K562 (cell line): ENCODE measurements at regions not wholly inside any gene's neighbourhood (a gene's known extent, or its start where the extent isn't known, plus 50 kb on each side); places are given as distances from the start of the nearest gene placed in this dataset.

Experiments
- ATAC-seq: fragments of 200-7000 bp; cut with Tn5 transposase; 3 replicates; pipeline ENCODE4 v1.9.1; 2020; ENCODE audit warnings: moderate library complexity
- BruUV-seq: library from RNA; stranded (reverse); fragments of 400-500 nt; replicated peaks from 2 replicates; lab custom pipeline; 2021; lab: Mats Ljungman, UMichigan
- CTCF ChIA-PET: fragments of 300-600 bp; formaldehyde crosslinking; extraction: SDS; loops from one replicate; lab custom pipeline; 2021; ENCODE audit warnings: low intra/inter-chr PET ratio; lab: Yijun Ruan, JAX
- POLR2A ChIA-PET: fragments of 300-600, 350-650 bp; sonication (Branson Sonifier 250); formaldehyde crosslinking; extraction: SDS; loops from one replicate; lab custom pipeline; 2021; ENCODE audit warnings: antibody characterized with exemption, inconsistent platforms; lab: Yijun Ruan, JAX
- DNase-seq, 4 experiments: peaks; one replicate each; pipeline versions ENCODE4 v3.0.0 to v3.0.0-alpha.2; 2011 to 2018; ENCODE audit warnings: low spot score in 3 of 4, mixed read lengths in 3 of 4; ENCODE audit errors: extremely low read depth in 1 of 4
- FAIRE-seq: peaks from 2 replicates; lab custom pipeline; 2011; peaks lifted over from hg19 to GRCh38; lab: Jason Lieb, UNC
- H2AFZ ChIP-seq: 2 replicates; pipeline ENCODE4 v1.6.0; 2011; ENCODE audit warnings: low read depth, low read length, control low read depth, inconsistent platforms
- H3K27ac ChIP-seq: fragments of 200-600 bp; 3 replicates; pipeline ENCODE4 v1.8.0; 2011; ENCODE audit warnings: low read depth, mild to moderate bottlenecking, control low read depth, inconsistent platforms, low read length, moderate library complexity, mixed read lengths; ENCODE audit errors: extremely low read depth
- H3K27me3 ChIP-seq, 2 experiments: fragments of 300-600 bp in 1 of 2; 2 replicates in 1 of 2; 3 replicates in 1 of 2; pipeline versions ENCODE4 v1.6.0 to v1.8.0; 2011; ENCODE audit warnings: inconsistent platforms in 2 of 2, low read length in 2 of 2, mild to moderate bottlenecking in 1 of 2, mixed read lengths in 1 of 2, moderate library complexity in 1 of 2; ENCODE audit not compliant: control insufficient read depth in 2 of 2, insufficient read depth in 2 of 2
- H3K36me3 ChIP-seq: fragments of 300-600 bp; 3 replicates; pipeline ENCODE4 v1.8.0; 2011; ENCODE audit warnings: mild to moderate bottlenecking, low read length, inconsistent platforms; ENCODE audit not compliant: control insufficient read depth, insufficient read depth
- H3K4me1 ChIP-seq, 2 experiments: fragments of 200-600 bp in 1 of 2; replicated peaks in 1 of 2; 2 replicates in 1 of 2; 3 replicates in 1 of 2; pipeline versions ENCODE4 v1.5.1 to v1.8.0; 2011; ENCODE audit warnings: inconsistent platforms in 2 of 2, low read length in 2 of 2, mild to moderate bottlenecking in 1 of 2, mixed read lengths in 1 of 2, moderate library complexity in 1 of 2; ENCODE audit not compliant: control insufficient read depth in 2 of 2, insufficient read depth in 2 of 2
- H3K4me2 ChIP-seq: 2 replicates; pipeline ENCODE4 v1.6.1; 2011; ENCODE audit warnings: low read length, control low read depth, inconsistent platforms, mixed read lengths; ENCODE audit not compliant: insufficient read depth
- H3K4me3 ChIP-seq: fragments of 200-600 bp; sonication (generic), shearing (Covaris generic); 2 replicates; pipeline ENCODE4 v1.5.1; 2016; ENCODE audit warnings: control low read depth, inconsistent platforms
- H3K79me2 ChIP-seq: fragments of 200-600 bp; 3 replicates; pipeline ENCODE4 v1.8.0; 2011; ENCODE audit warnings: low read length, inconsistent platforms; ENCODE audit not compliant: control insufficient read depth, insufficient read depth
- H3K9ac ChIP-seq, 2 experiments: 2 replicates each; pipeline versions ENCODE4 v1.6.0 to v1.6.1; 2011; ENCODE audit warnings: low read depth in 2 of 2, low read length in 2 of 2, control low read depth in 1 of 2, inconsistent platforms in 1 of 2, mild to moderate bottlenecking in 1 of 2, mixed read lengths in 1 of 2; ENCODE audit not compliant: insufficient read depth in 1 of 2
- H3K9me1 ChIP-seq: one replicate; pipeline ENCODE4 v1.6.0; 2011; ENCODE audit warnings: inconsistent platforms, mild to moderate bottlenecking, low read length, moderate library complexity; ENCODE audit not compliant: control insufficient read depth, insufficient read depth
- H3K9me3 ChIP-seq: replicated peaks from 2 replicates; pipeline ENCODE4 v1.5.1; 2011; ENCODE audit warnings: low read depth, low read length, inconsistent platforms; ENCODE audit not compliant: control insufficient read depth, insufficient read depth
- H4K20me1 ChIP-seq: replicated peaks from 2 replicates; pipeline ENCODE4 v1.6.1; 2011; ENCODE audit warnings: low read length, inconsistent platforms, mixed read lengths; ENCODE audit not compliant: control insufficient read depth, insufficient read depth
- BRF1 ChIP-seq: IDR thresholded peaks from 3 replicates; pipeline ENCODE4 v1.6.1; 2011; ENCODE audit warnings: borderline replicate concordance, mild to moderate bottlenecking; ENCODE audit not compliant: insufficient read length; ENCODE audit errors: extremely low read depth
- CBX1 ChIP-seq: sonication (generic); IDR thresholded peaks from 2 replicates; pipeline ENCODE4 v1.6.1; 2016; ENCODE audit warnings: antibody characterized with exemption, low read depth, mild to moderate bottlenecking
- GATAD2B ChIP-seq: fragments of 450-650 bp; IDR thresholded peaks from 2 replicates; pipeline ENCODE4 v1.6.1; 2017; ENCODE audit warnings: mild to moderate bottlenecking, borderline replicate concordance
- NCOR1 ChIP-seq: fragments of 450-650 bp; IDR thresholded peaks from 2 replicates; pipeline ENCODE4 v1.6.1; 2016; ENCODE audit warnings: mild to moderate bottlenecking, moderate library complexity
- PRPF4 ChIP-seq: fragments of 200-400 bp; formaldehyde crosslinking; IDR thresholded peaks from one replicate; pipeline ENCODE4 v1.6.1; 2017; ENCODE audit warnings: low read length, low read depth, mild to moderate bottlenecking; ENCODE audit not compliant: insufficient read depth, poor library complexity, severe bottlenecking
- PTTG1 ChIP-seq: fragments of 450-650 bp; IDR thresholded peaks from 2 replicates; pipeline ENCODE4 v1.6.1; 2016; ENCODE audit warnings: low read depth, mild to moderate bottlenecking, missing genetic modification characterization, missing compliant biosample characterization
- SAFB2 ChIP-seq: fragments of 200-400 bp; formaldehyde crosslinking; IDR thresholded peaks from 2 replicates; pipeline ENCODE4 v1.6.1; 2018; ENCODE audit warnings: borderline replicate concordance, low read length, low read depth, moderate library complexity; ENCODE audit not compliant: severe bottlenecking
- SMAD2 ChIP-seq: fragments of 150-350 bp; IDR thresholded peaks from 2 replicates; pipeline ENCODE4 v1.6.1; 2014; ENCODE audit warnings: low read depth, mild to moderate bottlenecking, low read length
- ZNF217 ChIP-seq: sonication (generic); formaldehyde crosslinking; IDR thresholded peaks from 2 replicates; pipeline ENCODE4 v1.8.0; 2022; ENCODE audit warnings: mild to moderate bottlenecking, missing genetic modification reagents
- ZNF263 ChIP-seq: sonication (generic); formaldehyde crosslinking; IDR thresholded peaks from 2 replicates; pipeline ENCODE4 v1.8.0; 2022; ENCODE audit warnings: mild to moderate bottlenecking, missing genetic modification reagents, borderline replicate concordance
- in situ Hi-C: fragments of 300-500 bp; cut with MboI; formaldehyde crosslinking; loops from 4 replicates; pipeline ENCODE4 v1.15.0; 2018; ENCODE audit warnings: inconsistent platforms, mixed read lengths
- intact Hi-C: fragments of 100-400 bp; cut with micrococcal nuclease; formaldehyde crosslinking; loops from 2 replicates; pipeline ENCODE4 v1.14.2; 2022

- TF ChIP-seq BRF1 (no peak), CBX1 (no peak), ZNF263 (no peak)
Measured at GRCh38 chr17:72022328-72023275, 98.2 kb upstream of the SOX9 start (continued).

- Histone ChIP-seq H4K20me1 (no peaks in the 10 kb centered on the region), H3K9ac (no peak overlapping the region), H3K79me2 (no peaks in the 10 kb centered on the region), H3K4me1 (no peaks in the 10 kb centered on the region), H3K4me2 (no peak overlapping the region), H3K27ac (no peak overlapping the region), H3K27me3 (no peaks in the 10 kb centered on the region), H3K9me1 (no peaks in the 10 kb centered on the region), H3K4me3 (no peak overlapping the region), H2AFZ (no peak overlapping the region), H3K9me3 (no peaks in the 10 kb centered on the region), H3K36me3 (no peaks in the 10 kb centered on the region)
- TF ChIP-seq NCOR1 (no peak), ZNF217 (CRISPR knock-in tag) (no peak), PRPF4 (no peak), GATAD2B (no peak), PTTG1 (tag) (no peak), SMAD2 (no peak), SAFB2 (no peak)
- DNase-seq (no peak), ATAC-seq (no peak), FAIRE-seq (no peak)
- POLR2A ChIA-PET = no interaction called here
- no TSS peak for BruUV-seq
- intact Hi-C loops (no loop called here), in situ Hi-C loops (no loop called here)
- CTCF ChIA-PET = no interaction called here
Measured at GRCh38 chr17:72024457-72024856, 96.4 kb upstream of the SOX9 start.
